ENCODE measurements at regions not wholly inside any gene's neighbourhood (a gene's known extent, or its start where the extent isn't known, plus 50 kb on each side); places are given as distances from the start of the nearest gene placed in this dataset.
"Not testable (repeated sequence)": the region's sequence is repeated elsewhere in the genome, so short reads cannot be mapped to it uniquely, and the experiment has no call there.

- H3K9me3 Mint-ChIP-seq = peaks cover 0 to 26% (median 7%) of the 10 kb centered on the region in 9 donors
- ATAC-seq, H3K36me3 Mint-ChIP-seq, H3K4me1 Mint-ChIP-seq, H3K4me3 Mint-ChIP-seq, H3K27me3 Mint-ChIP-seq, POLR2A ChIA-PET, H3K27ac Mint-ChIP-seq, DNase-seq: not testable (repeated sequence)
Measured at GRCh38 chr21:9752028-9752427, 769.4 kb upstream of the TPTE start.

GRCh38 chr21:9753441-9753840, 767.9 kb upstream of the TPTE start:
- H3K27me3 Mint-ChIP-seq, H3K4me3 Mint-ChIP-seq, H3K27ac Mint-ChIP-seq, DNase-seq, POLR2A ChIA-PET, H3K36me3 Mint-ChIP-seq, H3K4me1 Mint-ChIP-seq, ATAC-seq: not testable (repeated sequence)
- peaks cover 0 to 16% (median 7%) of the 10 kb centered on the region in 9 donors for H3K9me3 Mint-ChIP-seq

GRCh38 chr21:9753943-9754342, 767.4 kb upstream of the TPTE start:
- ATAC-seq (no peak), DNase-seq (no peak)
- H3K36me3 Mint-ChIP-seq = peaks cover 0 to 9% (median 0%) of the 10 kb centered on the region in 3 donors
- no peaks in the 10 kb centered on the region for H3K4me1 Mint-ChIP-seq
- POLR2A ChIA-PET = no interaction called here
- peaks cover 0 to 13% (median 7%) of the 10 kb centered on the region in 9 donors for H3K9me3 Mint-ChIP-seq
- no peaks in the 10 kb centered on the region for H3K27me3 Mint-ChIP-seq
- H3K27ac Mint-ChIP-seq = no peak overlapping the region
- no peak overlapping the region for H3K4me3 Mint-ChIP-seq

- H3K36me3 Mint-ChIP-seq, H3K4me3 Mint-ChIP-seq, H3K27me3 Mint-ChIP-seq, ATAC-seq, DNase-seq, H3K4me1 Mint-ChIP-seq, H3K27ac Mint-ChIP-seq, POLR2A ChIA-PET: not testable (repeated sequence)
- H3K9me3 Mint-ChIP-seq = peaks cover 0 to 12% (median 7%) of the 10 kb centered on the region in 9 donors
Measured at GRCh38 chr21:9754434-9754833, 766.9 kb upstream of the TPTE start.

- DNase-seq = no peak
- H3K36me3 Mint-ChIP-seq = peaks cover 0 to 9% (median 0%) of the 10 kb centered on the region in 3 donors
- POLR2A ChIA-PET = no interaction called here
Measured at GRCh38 chr21:9755611-9756010, 765.8 kb upstream of the TPTE start.

GRCh38 chr21:9756677-9757076, 764.7 kb upstream of the TPTE start:
- no peak for ATAC-seq

More at GRCh38 chr21:9755611-9756010, 765.8 kb upstream of the TPTE start:
- H3K4me1 Mint-ChIP-seq = no peaks in the 10 kb centered on the region
- no peaks in the 10 kb centered on the region for H3K27me3 Mint-ChIP-seq
- H3K27ac Mint-ChIP-seq = no peak overlapping the region
- peaks cover 0 to 12% (median 7%) of the 10 kb centered on the region in 9 donors for H3K9me3 Mint-ChIP-seq
- no peak for ATAC-seq
- no peak overlapping the region for H3K4me3 Mint-ChIP-seq

GRCh38 chr21:9757118-9757517, 764.3 kb upstream of the TPTE start:
- ATAC-seq, DNase-seq, H3K27ac Mint-ChIP-seq, H3K27me3 Mint-ChIP-seq, H3K4me1 Mint-ChIP-seq, H3K4me3 Mint-ChIP-seq, H3K36me3 Mint-ChIP-seq, POLR2A ChIA-PET: not testable (repeated sequence)
- H3K9me3 Mint-ChIP-seq = peaks cover 0 to 12% (median 7%) of the 10 kb centered on the region in 9 donors

More at GRCh38 chr21:9756677-9757076, 764.7 kb upstream of the TPTE start:
- no peak for DNase-seq
- no peak overlapping the region for H3K27ac Mint-ChIP-seq
- H3K27me3 Mint-ChIP-seq = no peaks in the 10 kb centered on the region
- H3K36me3 Mint-ChIP-seq = peaks cover 0 to 9% (median 0%) of the 10 kb centered on the region in 3 donors
- H3K4me3 Mint-ChIP-seq = no peak overlapping the region
- POLR2A ChIA-PET = no interaction called here
- no peaks in the 10 kb centered on the region for H3K4me1 Mint-ChIP-seq
- peaks cover 0 to 12% (median 7%) of the 10 kb centered on the region in 9 donors for H3K9me3 Mint-ChIP-seq

- H3K4me3 Mint-ChIP-seq, ATAC-seq, H3K27ac Mint-ChIP-seq, POLR2A ChIA-PET, H3K27me3 Mint-ChIP-seq, DNase-seq, H3K36me3 Mint-ChIP-seq, H3K4me1 Mint-ChIP-seq: not testable (repeated sequence)
- peaks cover 0 to 12% (median 7%) of the 10 kb centered on the region in 9 donors for H3K9me3 Mint-ChIP-seq
Measured at GRCh38 chr21:9757572-9757971, 763.8 kb upstream of the TPTE start.

GRCh38 chr21:9758141-9758540, 763.2 kb upstream of the TPTE start:
- H3K27ac Mint-ChIP-seq = no peak overlapping the region
- H3K27me3 Mint-ChIP-seq = no peaks in the 10 kb centered on the region
- no peak overlapping the region for H3K4me3 Mint-ChIP-seq
- H3K9me3 Mint-ChIP-seq = peaks cover 0 to 12% (median 7%) of the 10 kb centered on the region in 9 donors
- peaks cover 0 to 9% (median 0%) of the 10 kb centered on the region in 3 donors for H3K36me3 Mint-ChIP-seq
- no peaks in the 10 kb centered on the region for H3K4me1 Mint-ChIP-seq
- no peak for DNase-seq
- no peak for ATAC-seq
- POLR2A ChIA-PET = no interaction called here

- Mint-ChIP-seq H3K27ac (no peak overlapping the region), H3K4me3 (no peak overlapping the region), H3K9me3 (peaks cover 0 to 12% (median 7%) of the 10 kb centered on the region in 9 donors), H3K36me3 (peaks cover 0 to 9% (median 0%) of the 10 kb centered on the region in 3 donors), H3K4me1 (no peaks in the 10 kb centered on the region), H3K27me3 (no peaks in the 10 kb centered on the region)
- DNase-seq = no peak
- ATAC-seq = no peak
- POLR2A ChIA-PET = no interaction called here
Measured at GRCh38 chr21:9758888-9759287, 762.5 kb upstream of the TPTE start.

- Mint-ChIP-seq H3K4me3 (no peak overlapping the region), H3K36me3 (peaks cover 0 to 5% (median 0%) of the 10 kb centered on the region in 3 donors), H3K9me3 (peaks cover 0 to 9% (median 4%) of the 10 kb centered on the region in 9 donors), H3K4me1 (no peaks in the 10 kb centered on the region), H3K27me3 (no peaks in the 10 kb centered on the region), H3K27ac (no peak overlapping the region)
- ATAC-seq (no peak), DNase-seq (no peak)
- POLR2A ChIA-PET = no interaction called here
Measured at GRCh38 chr21:9759972-9760371, 761.4 kb upstream of the TPTE start.

- no peaks in the 10 kb centered on the region for H3K27me3 Mint-ChIP-seq
- H3K27ac Mint-ChIP-seq = no peak overlapping the region
- ATAC-seq (no peak), DNase-seq (no peak)
- H3K4me3 Mint-ChIP-seq = no peak overlapping the region
- peaks cover 0 to 6% (median 3%) of the 10 kb centered on the region in 9 donors for H3K9me3 Mint-ChIP-seq
- POLR2A ChIA-PET = no interaction called here
- H3K4me1 Mint-ChIP-seq = no peaks in the 10 kb centered on the region
- peaks cover 0 to 5% (median 0%) of the 10 kb centered on the region in 3 donors for H3K36me3 Mint-ChIP-seq
Measured at GRCh38 chr21:9760398-9761074, 760.8 kb upstream of the TPTE start.

GRCh38 chr21:9763306-9763705, 758.1 kb upstream of the TPTE start:
- Mint-ChIP-seq H3K4me1 (no peaks in the 10 kb centered on the region), H3K36me3 (no peaks in the 10 kb centered on the region), H3K27ac (no peak overlapping the region), H3K4me3 (no peak overlapping the region), H3K27me3 (no peaks in the 10 kb centered on the region), H3K9me3 (peaks cover 0 to 7% (median 0%) of the 10 kb centered on the region in 9 donors)
- POLR2A ChIA-PET = no interaction called here
- DNase-seq = no peak
- ATAC-seq = no peak

- Mint-ChIP-seq H3K27ac (no peak overlapping the region), H3K4me1 (no peaks in the 10 kb centered on the region), H3K27me3 (no peaks in the 10 kb centered on the region), H3K4me3 (no peak overlapping the region), H3K9me3 (peaks cover 0 to 7% (median 0%) of the 10 kb centered on the region in 9 donors), H3K36me3 (no peaks in the 10 kb centered on the region)
- no peak for ATAC-seq
- no peak for DNase-seq
- POLR2A ChIA-PET = no interaction called here
Measured at GRCh38 chr21:9763807-9764206, 757.6 kb upstream of the TPTE start.

Measured in naive thymus-derived CD8-positive, alpha-beta T cell (primary cell).